Posterior cingulate gyrus (tissue), 11 donors: ENCODE measurements at regions not wholly inside any gene's neighbourhood (a gene's known extent, or its start where the extent isn't known, plus 50 kb on each side); places are given as distances from the start of the nearest gene placed in this dataset.
"Not testable (repeated sequence)": the region's sequence is repeated elsewhere in the genome, so short reads cannot be mapped to it uniquely, and the experiment has no call there.

ENCODE experiments used
- DNase-seq, 10 donors: peaks; one replicate each; pipeline versions ENCODE4 v3.0.0 to v3.0.0-alpha.2; 2020 to 2021; ENCODE audit warnings: mixed read lengths in 3 of 10
- intact Hi-C: fragments of 100-400 bp; cut with DNase I; formaldehyde crosslinking; loops from one replicate; pipeline ENCODE4 v1.15.1; 2023

DNA sequence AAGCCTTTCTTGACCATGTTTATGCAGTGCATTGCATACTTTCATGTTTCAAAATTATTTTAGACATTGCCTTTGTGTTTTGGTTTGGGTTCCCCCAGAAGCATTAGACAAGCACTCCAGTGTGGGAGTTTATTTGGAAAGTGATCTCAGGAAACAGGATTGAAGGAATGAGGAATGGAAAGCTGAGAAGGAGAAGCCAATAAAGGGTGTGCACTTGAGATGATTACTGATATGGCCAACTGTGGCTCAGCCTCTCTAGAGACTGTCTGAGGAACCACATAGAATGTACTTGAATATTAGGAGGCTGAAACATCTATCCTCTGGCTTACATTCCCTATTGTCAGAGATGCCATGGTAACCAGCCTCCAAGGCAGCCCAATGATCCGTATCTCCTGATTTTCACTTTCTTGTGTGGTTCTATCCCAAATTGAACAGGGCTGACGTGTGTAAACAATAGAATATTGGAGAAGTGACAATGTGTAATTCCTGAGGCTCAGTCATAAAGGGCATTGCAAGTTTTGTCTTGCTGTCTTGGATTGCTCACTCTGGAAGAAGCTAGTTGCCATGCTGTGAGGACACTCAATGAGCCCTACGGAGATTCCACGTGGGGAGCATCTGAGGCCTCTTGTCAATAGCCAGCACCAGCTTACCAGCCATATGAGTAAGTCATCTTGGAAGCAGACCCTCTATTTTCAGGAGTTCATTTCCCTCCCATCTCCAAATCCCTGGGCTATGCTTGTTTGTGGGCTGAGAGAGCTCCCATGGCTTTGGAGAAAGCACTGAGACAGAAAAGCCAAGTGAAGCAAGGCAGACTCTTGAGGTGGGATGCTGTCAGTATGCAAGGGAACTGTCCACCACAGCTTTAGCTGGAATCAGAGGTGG, 84.7 kb downstream of the SCN11A start:
- intact Hi-C loops = no loop called here
- no peak for DNase-seq

DNA sequence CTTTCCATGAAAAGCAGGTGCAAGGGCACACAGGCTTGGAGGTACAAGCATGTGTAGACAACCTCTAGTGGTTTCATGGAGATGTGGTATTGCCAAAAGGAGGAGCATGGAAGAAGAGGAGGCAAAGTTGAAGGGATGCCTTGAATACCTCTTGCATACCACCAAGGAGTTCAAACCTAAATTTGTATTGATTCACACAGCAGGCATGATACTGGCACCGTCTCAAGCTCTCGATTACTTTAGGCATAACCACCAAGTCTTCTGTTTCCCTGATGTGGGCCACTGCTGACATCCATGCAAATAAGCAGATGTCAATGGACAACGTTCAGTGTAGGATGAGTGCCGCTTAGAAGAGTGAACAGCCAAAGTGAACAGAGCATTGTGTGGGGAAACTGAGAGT, 87.1 kb downstream of the SCN11A start:
- DNase-seq = no peak
- intact Hi-C loops = no loop called here

- no peak for DNase-seq
- intact Hi-C loops = no loop called here
These were observed 87.5 kb downstream of the SCN11A start for GRCh38 chr3:38964204-38964603.

DNA sequence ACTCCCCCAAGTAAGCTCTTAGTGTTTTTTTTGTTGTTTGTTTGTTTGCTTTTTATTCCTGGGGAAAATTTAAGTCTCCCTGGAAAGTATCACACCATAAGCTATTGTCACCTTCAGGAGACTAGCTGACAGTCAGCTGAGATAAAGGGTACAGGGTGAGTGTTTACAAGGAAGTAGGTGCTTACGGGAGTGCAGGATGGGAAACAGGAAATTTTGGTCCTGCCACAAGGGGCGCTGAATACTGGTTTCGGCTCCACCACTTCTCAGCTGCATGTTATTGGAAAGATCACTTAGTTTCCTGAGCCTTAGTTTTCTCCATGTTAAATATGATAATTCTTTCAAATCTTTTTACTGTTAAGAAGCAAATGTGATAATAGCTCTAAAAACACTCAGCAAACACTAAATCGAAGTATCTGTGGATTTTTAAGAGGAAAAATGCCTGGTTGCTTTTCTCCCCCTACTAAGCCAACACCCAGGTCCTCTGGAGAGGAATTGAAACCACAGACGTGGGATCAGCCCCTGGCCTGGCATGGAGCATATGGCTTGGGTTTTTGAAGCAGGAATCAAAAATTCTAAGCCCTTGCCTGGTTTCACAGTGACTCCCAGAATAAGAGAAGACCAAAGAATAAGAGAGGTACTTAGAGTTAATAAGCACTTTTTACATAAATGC, 90.7 kb downstream of the SCN11A start:
- intact Hi-C loops = no loop called here
- peak in 3 of 10 donors; percentile 26 to 28 (median 27) for DNase-seq

GRCh38 chr3:38960042-38960622, 91.6 kb downstream of the SCN11A start:
- intact Hi-C loops = no loop called here
- no peak for DNase-seq

DNA sequence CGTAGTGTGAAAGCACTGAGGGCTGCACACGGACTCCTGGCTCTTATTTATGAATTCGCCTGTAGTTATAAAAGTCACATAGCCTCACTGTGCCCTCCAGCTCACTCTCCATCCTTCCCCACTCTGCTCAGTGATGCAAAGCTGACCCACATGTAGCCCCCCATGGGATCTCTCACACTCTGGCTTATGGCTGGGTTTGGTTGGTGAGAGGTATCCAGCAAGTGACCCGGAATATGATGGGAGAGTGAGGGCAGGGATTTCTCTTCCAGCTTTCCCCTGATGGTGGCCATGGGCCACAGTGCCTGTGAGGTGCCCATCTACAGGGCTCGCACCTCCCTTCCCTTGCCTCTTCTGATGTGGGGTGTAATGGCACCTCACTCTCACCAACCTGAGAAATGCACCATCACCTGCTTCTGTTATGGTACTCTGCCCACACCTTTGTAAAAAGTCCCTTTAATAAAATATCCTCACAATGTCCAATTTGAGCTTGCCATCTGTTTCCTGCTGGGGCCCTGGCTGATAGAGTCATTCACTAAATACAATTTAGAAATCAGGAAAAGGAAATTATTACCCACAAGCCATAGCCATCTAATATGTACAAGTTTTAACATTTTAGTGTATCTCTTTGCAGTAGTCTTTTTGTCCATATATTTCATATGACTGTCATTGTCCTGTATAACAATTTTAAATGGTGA, 93.6 kb downstream of the SCN11A start:
- intact Hi-C loops = no loop called here
- no peak for DNase-seq

DNA sequence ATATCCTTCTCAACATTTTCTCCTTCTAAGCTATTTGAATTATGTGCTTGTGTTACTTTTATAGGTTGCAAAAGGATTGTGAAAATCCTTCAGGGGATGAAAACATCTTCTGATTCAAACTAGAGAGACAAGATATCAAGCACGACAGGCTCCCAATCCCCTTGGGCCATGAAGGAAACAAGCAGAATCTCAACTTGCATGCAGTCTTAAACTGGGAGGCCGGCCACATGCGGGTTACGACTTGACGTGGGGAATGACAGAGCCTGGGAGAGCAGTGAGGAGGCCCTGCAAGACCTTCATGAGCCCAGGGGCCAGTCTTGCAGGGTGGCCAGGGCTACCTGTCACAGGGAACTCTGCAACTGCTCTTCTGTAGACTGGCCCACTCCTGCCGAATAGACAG, 94.4 kb downstream of the SCN11A start:
- intact Hi-C loops = no loop called here
- no peak for DNase-seq

DNA sequence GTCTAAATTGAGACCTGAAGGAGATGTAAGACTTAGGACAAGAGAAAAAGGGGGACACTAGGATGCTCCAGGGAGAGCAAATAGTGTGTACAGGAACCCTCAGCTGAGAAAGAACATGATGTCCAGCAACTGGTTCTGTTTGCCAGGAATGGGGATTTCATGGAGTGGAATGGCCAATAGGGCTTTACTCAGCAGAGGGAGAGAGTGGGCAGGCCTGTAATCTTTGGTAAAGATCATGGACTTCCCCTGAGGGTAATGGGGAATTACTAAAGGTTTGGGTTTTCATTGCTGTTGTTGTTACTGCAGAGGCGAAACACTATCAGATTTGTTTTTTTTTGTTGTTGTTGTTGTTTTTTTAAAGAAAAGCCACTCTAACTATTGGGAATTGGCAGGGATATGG, 99.0 kb downstream of the SCN11A start:
- no peak for DNase-seq
- intact Hi-C loops = no loop called here

DNA sequence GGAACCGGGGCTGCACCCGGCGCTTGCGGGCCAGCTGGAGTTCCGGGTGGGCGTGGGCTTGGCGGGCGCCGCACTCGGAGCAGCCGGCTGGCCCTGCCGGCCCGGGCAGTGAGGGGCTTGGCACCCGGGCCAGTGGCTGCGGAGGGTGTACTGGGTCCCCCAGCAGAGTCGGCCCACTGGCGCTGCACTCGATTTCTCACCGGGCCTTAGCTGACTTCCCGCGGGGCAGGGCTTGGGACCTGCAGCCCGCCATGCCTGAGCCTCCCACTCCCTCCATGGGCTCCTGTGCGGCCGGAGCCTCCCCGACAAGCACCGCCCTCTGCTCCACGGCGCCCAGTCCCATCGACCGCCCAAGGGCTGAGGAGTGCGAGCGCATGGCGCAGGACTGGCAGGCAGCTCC, 100.6 kb downstream of the SCN11A start:
- intact Hi-C loops = not testable (repeated sequence)
- peak in 1 of 10 donors; percentile 72 for DNase-seq

- intact Hi-C loops = no loop called here
- no peak for DNase-seq
These were observed 101.2 kb downstream of the SCN11A start for GRCh38 chr3:38950581-38950980.

DNA sequence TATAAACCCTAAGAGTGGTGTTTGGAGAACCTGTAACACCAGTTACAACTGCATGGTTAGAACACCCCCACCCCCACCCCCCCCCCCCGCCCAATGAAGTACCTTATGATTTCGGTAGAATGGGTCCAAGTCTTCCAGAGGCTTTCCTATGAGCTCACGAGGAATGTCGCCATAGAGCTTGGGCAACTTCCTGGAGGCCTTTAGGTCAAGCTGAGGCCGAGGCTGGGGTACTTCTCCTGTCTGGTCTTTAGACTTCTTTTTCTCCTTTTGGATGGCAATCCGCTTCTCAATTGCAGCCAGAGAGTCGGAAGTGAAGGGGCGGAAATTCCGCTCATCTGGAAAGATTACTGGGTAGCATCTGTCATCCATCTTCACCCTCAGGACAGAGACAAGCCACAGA, 101.8 kb downstream of the SCN11A start:
- intact Hi-C loops = no loop called here

DNA sequence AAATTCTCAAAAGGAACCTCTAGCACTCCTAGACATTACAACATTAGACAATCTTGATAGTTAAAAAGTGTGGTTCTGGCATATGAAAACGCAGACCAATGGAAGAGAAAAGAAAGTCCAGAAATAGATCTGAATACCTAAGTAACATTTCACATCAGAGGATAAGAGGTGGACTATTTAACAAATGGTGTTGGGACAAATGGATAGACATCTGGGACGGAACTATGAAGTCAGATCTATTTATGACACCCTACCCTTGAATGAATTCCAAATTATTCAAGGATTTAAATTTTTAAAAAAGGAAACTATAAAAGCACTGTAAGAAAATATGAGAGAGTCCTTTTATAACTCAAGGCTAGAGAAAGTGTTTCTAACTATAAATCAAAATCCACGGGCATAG, 111.3 kb downstream of the SCN11A start:
- no peak for DNase-seq
- intact Hi-C loops = no loop called here

More for the DNA sequence above, 101.8 kb downstream of the SCN11A start:
- DNase-seq = no peak

DNA sequence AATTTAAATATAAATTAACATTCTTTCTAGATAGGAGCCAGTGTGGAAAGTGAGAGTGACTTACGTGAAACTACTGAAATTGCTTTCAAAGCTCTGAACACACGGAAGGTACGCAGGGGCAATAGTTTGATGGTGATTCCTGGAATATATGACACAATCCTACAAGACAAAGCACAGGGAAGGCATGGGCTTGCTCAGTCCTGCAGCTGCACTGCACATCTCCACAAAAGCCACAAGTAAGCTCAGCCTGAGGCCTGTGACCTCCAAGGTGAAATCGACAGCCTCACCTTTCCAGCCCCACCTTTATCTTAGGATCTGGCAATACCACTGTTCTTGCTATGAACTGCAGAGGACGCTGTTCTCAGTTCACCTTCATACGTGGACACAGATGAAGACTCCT, 109.3 kb upstream of the SCN10A start:
- DNase-seq = no peak
- intact Hi-C loops = no loop called here

DNA sequence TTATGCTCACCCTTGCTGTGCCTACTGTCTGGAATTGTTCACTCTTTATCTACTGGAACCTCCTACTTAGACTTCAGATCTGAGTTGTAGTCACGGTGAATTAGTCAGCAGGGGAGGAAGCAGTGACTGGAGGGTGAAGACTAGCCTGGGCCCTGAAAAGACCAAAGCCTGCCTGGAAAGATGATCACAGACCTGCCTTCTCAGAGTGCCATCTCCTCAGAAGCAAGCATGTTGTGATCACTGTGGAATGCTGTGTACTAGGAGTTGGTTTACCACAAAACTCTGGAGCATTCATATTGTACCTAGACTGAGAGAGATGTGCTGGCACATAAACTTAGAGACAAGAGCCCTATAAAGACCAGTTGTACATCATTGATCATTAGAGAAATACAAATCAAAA, 100.7 kb upstream of the SCN10A start:
- DNase-seq = no peak
- intact Hi-C loops = no loop called here

GRCh38 chr3:38907426-38907825, 91.4 kb upstream of the SCN10A start:
- DNase-seq = no peak
- intact Hi-C loops = no loop called here

- intact Hi-C loops = no loop called here
- DNase-seq = no peak
These were observed 74.4 kb upstream of the SCN10A start for GRCh38 chr3:38890426-38890825.

DNA sequence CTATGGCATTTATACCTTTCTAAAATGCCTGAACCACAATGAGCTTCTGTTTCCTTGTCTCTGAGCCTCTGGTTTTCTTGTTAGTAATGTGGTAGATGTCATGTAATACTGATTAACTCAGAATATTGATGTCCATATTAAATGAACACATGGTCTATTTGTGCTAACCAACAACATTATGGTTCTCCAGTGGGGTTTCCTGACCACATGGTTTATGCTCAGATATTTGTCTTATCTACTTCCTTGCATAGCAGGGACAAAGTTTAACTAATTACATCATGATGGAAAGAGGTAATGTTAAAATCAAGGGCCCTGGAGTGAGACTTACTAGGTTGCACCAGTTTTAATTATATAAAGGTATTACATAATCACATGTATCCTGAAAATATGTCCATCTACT, 62.6 kb upstream of the SCN10A start:
- intact Hi-C loops = no loop called here

More for the DNA sequence above, 62.6 kb upstream of the SCN10A start:
- DNase-seq = no peak
